ENCODE measurements at regions not wholly inside any gene's neighbourhood (a gene's known extent, or its start where the extent isn't known, plus 50 kb on each side); places are given as distances from the start of the nearest gene placed in this dataset.

DNA sequence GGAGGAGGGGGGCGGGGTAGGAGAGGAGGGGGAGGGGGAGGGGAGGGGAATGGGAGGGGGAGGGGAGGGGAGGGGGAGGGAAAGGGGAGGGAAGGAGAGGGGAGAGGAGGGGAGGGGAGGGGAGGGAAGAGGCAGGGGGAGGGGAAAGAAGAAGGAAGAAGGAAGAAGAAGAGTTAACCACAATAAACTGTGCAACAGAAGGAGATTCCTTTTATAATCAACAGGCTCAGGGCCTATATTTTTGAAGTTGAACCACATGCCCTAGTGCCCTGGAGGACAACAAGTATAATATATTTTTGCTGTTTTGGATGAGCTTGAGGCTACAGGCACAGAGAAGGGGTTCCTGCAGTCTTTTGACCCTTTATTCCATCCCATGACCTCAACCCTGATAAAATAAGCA is 228.2 kb upstream of the IRF2BP2 start:
- ATAC-seq (no peak), DNase-seq (no peak)
- Mint-ChIP-seq H3K4me1 (ENCODE audit: low read depth) (peaks cover 49% of the 10 kb centered on the region), H3K27ac (no peak overlapping the region), H3K9me3 (peaks cover 3% of the 10 kb centered on the region), H3K4me3 (no peak overlapping the region), H3K27me3 (no peaks in the 10 kb centered on the region), H3K36me3 (ENCODE audit: low read depth) (no peaks in the 10 kb centered on the region)
- intact Hi-C loops (cut with micrococcal nuclease): no loop called here
- TF ChIP-seq, protein P1, sequence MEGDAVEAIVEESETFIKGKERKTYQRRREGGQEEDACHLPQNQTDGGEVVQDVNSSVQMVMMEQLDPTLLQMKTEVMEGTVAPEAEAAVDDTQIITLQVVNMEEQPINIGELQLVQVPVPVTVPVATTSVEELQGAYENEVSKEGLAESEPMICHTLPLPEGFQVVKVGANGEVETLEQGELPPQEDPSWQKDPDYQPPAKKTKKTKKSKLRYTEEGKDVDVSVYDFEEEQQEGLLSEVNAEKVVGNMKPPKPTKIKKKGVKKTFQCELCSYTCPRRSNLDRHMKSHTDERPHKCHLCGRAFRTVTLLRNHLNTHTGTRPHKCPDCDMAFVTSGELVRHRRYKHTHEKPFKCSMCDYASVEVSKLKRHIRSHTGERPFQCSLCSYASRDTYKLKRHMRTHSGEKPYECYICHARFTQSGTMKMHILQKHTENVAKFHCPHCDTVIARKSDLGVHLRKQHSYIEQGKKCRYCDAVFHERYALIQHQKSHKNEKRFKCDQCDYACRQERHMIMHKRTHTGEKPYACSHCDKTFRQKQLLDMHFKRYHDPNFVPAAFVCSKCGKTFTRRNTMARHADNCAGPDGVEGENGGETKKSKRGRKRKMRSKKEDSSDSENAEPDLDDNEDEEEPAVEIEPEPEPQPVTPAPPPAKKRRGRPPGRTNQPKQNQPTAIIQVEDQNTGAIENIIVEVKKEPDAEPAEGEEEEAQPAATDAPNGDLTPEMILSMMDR (IDR thresholded peaks at IDR 0.05): no peak
- ChIA-PET POLR2A (interaction anchor here (1.2 kb wide), 1 partner anchor 65 kb away, joined by 4 read pairs; no protein-coding TSS in a partner anchor), CTCF (interaction anchor here (0.8 to 1.5 kb wide), 3 partner anchors 12 to 223 kb away, joined by 3 read pairs; no protein-coding TSS in a partner anchor)

- POLR2A ChIA-PET: interaction anchor here (1.2 kb wide), 1 partner anchor 65 kb away, joined by 4 read pairs; no protein-coding TSS in a partner anchor
- H3K36me3 Mint-ChIP-seq (ENCODE audit: low read depth): no peaks in the 10 kb centered on the region
- peaks cover 44% of the 10 kb centered on the region for H3K4me1 Mint-ChIP-seq (ENCODE audit: low read depth)
- intact Hi-C loops (cut with micrococcal nuclease): no loop called here
- H3K27me3 Mint-ChIP-seq: no peaks in the 10 kb centered on the region
- no peak for ATAC-seq
- TF ChIP-seq, protein P1 (IDR thresholded peaks at IDR 0.05): no peak
- no peak for DNase-seq
- H3K4me3 Mint-ChIP-seq: no peak overlapping the region
- H3K9me3 Mint-ChIP-seq: peaks cover 3% of the 10 kb centered on the region
- H3K27ac Mint-ChIP-seq: no peak overlapping the region
- CTCF ChIA-PET: interaction anchor here (1.5 kb wide), 1 partner anchor 174 kb away, joined by 3 read pairs; no protein-coding TSS in a partner anchor
Observed at GRCh38 chr1:234837713-234838112, 227.7 kb upstream of the IRF2BP2 start.

- Mint-ChIP-seq H3K4me3 (no peak overlapping the region), H3K27ac (no peak overlapping the region), H3K27me3 (no peaks in the 10 kb centered on the region), H3K36me3 (ENCODE audit: low read depth) (no peaks in the 10 kb centered on the region), H3K9me3 (peaks cover 3% of the 10 kb centered on the region), H3K4me1 (ENCODE audit: low read depth) (peaks cover 35% of the 10 kb centered on the region)
- POLR2A ChIA-PET: no interaction called here
- TF ChIP-seq, protein P1 (IDR thresholded peaks at IDR 0.05): no peak
- CTCF ChIA-PET: no interaction called here
- ATAC-seq (no peak), DNase-seq (no peak)
- intact Hi-C loops (cut with micrococcal nuclease): no loop called here
Observed at GRCh38 chr1:234836776-234837357, 226.9 kb upstream of the IRF2BP2 start.

DNA sequence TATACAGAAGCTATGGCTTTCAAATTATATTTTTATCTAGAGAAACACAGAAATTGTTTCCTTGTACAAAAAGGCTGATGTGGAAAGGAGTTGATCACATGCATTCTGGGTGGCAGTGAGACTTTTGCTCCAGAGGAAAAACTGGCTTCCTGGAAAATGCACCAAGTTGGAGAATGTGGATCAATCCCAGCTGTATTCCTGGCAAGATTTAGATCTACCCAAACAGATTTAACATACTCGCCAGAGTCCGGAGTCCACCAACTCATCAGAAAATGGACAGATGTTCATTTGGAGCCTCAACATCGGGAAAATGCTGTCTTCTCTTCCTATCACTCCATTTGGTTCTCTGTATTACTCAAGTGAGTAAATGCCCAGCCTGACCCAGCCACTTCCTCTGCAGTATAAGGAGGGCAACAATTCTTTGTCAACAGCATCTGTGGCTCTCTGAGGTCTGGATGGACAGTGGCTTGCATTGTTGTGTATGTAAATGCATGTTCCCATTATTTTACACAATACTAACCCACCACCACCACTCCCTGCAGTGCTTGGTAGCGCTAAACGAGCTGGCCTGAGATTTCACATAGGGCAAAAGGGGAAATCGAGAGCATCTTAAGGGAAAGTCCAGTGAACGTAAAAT is 226.2 kb upstream of the IRF2BP2 start:
- CTCF ChIA-PET: interaction anchor here (1.5 kb wide), 1 partner anchor 10 kb away, joined by 4 read pairs; no protein-coding TSS in a partner anchor
- DNase-seq: no peak
- Mint-ChIP-seq H3K27ac (no peak overlapping the region), H3K9me3 (peaks cover 3% of the 10 kb centered on the region), H3K27me3 (no peaks in the 10 kb centered on the region), H3K36me3 (ENCODE audit: low read depth) (no peaks in the 10 kb centered on the region), H3K4me1 (ENCODE audit: low read depth) (peaks cover 28% of the 10 kb centered on the region), H3K4me3 (no peak overlapping the region)
- POLR2A ChIA-PET: no interaction called here
- intact Hi-C loops (cut with micrococcal nuclease): no loop called here
- no peak for ATAC-seq
- TF ChIP-seq, protein P1 (IDR thresholded peaks at IDR 0.05): no peak

DNA sequence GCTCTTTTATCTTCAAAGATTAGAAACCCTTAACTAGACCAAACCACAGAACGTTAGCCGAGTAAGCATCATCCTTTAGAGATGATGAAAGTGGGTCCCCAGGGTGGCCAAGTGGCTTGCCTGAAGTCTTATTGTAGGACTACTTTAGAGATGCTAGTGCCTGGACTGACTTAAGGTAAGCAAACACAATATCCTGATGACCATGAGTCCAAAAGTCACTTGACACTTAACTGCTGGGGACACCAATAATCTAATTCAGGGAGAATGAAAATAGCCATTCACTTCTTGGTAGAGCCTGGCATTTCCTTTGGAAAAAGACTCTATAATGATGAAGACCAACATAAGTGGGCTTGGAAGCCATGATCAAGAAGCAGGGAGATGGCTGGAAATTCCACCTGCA is 225.3 kb upstream of the IRF2BP2 start:
- no peaks in the 10 kb centered on the region for H3K27me3 Mint-ChIP-seq
- H3K4me3 Mint-ChIP-seq: no peak overlapping the region

More for the DNA sequence above, 225.3 kb upstream of the IRF2BP2 start:
- no peak for ATAC-seq
- CTCF ChIA-PET: interaction anchor here (0.8 to 1.5 kb wide), 3 partner anchors 11 to 316 kb away, joined by 3 to 5 read pairs (median 4); no protein-coding TSS in a partner anchor
- no peaks in the 10 kb centered on the region for H3K36me3 Mint-ChIP-seq (ENCODE audit: low read depth)
- TF ChIP-seq, protein P1 (IDR thresholded peaks at IDR 0.05): no peak
- no peak overlapping the region for H3K27ac Mint-ChIP-seq
- no peak for DNase-seq
- peaks cover 20% of the 10 kb centered on the region for H3K4me1 Mint-ChIP-seq (ENCODE audit: low read depth)
- peaks cover 3% of the 10 kb centered on the region for H3K9me3 Mint-ChIP-seq
- POLR2A ChIA-PET: no interaction called here
- intact Hi-C loops (cut with micrococcal nuclease): no loop called here

Measured in activated CD8-positive, alpha-beta T cell treated with anti-CD3 and anti-CD28 coated beads for 36 hours (primary cell).